H9 (cell line): ENCODE measurements at regions not wholly inside any gene's neighbourhood (a gene's known extent, or its start where the extent isn't known, plus 50 kb on each side); places are given as distances from the start of the nearest gene placed in this dataset.
A peak's percentile ranks its signal among the peaks of the same experiment; 100 is the strongest.

ENCODE experiments used
- DNase-seq: peaks from one replicate; pipeline ENCODE4 v3.0.0-alpha.2; 2017
- H2AFZ ChIP-seq: one replicate; pipeline ENCODE4 v1.6.1; 2013; ENCODE audit warnings: mild to moderate bottlenecking, low read length, control low read depth, moderate library complexity
- H2AK5ac ChIP-seq: 2 replicates; pipeline ENCODE4 v1.6.1; 2013; ENCODE audit warnings: low read length, control low read depth, mixed read lengths; ENCODE audit not compliant: insufficient read length
- H2BK120ac ChIP-seq: one replicate; pipeline ENCODE4 v1.6.1; 2013; ENCODE audit warnings: low read depth, mild to moderate bottlenecking, low read length, control low read depth, inconsistent platforms; ENCODE audit not compliant: poor library complexity, severe bottlenecking
- H2BK12ac ChIP-seq: 2 replicates; pipeline ENCODE4 v1.6.1; 2013; ENCODE audit warnings: low read length, control low read depth, mixed read lengths, low read depth; ENCODE audit not compliant: insufficient read length
- H2BK15ac ChIP-seq: 2 replicates; pipeline ENCODE4 v1.6.1; 2013; ENCODE audit warnings: low read depth, low read length, control low read depth
- H2BK20ac ChIP-seq: one replicate; pipeline ENCODE4 v1.6.1; 2013; ENCODE audit warnings: low read depth, mild to moderate bottlenecking, low read length, control low read depth, inconsistent platforms; ENCODE audit not compliant: poor library complexity, severe bottlenecking
- H2BK5ac ChIP-seq: 2 replicates; pipeline ENCODE4 v1.6.1; 2013; ENCODE audit warnings: low read length, control low read depth, mixed read lengths; ENCODE audit not compliant: insufficient read length
- H3K14ac ChIP-seq: 2 replicates; pipeline ENCODE4 v1.6.1; 2013; ENCODE audit warnings: low read length, control low read depth; ENCODE audit not compliant: insufficient read depth
- H3K18ac ChIP-seq: 2 replicates; pipeline ENCODE4 v1.6.1; 2013; ENCODE audit warnings: low read depth, mild to moderate bottlenecking, mixed read lengths, low read length, control low read depth; ENCODE audit not compliant: insufficient read length
- H3K23ac ChIP-seq: 2 replicates; pipeline ENCODE4 v1.6.1; 2013; ENCODE audit warnings: low read length, control low read depth, mixed read lengths, low read depth; ENCODE audit not compliant: insufficient read length
- H3K23me2 ChIP-seq: 2 replicates; pipeline ENCODE4 v1.6.1; 2013; ENCODE audit warnings: low read depth, mild to moderate bottlenecking, mixed read lengths, low read length, control low read depth; ENCODE audit not compliant: insufficient read length, poor library complexity, severe bottlenecking
- H3K27ac ChIP-seq: 2 replicates; pipeline ENCODE4 v1.5.1; 2013; ENCODE audit warnings: low read length, control low read depth, mixed read lengths, low read depth; ENCODE audit not compliant: insufficient read length
- H3K27me3 ChIP-seq: 2 replicates; pipeline ENCODE4 v1.6.1; 2013; ENCODE audit warnings: low read length, control low read depth, inconsistent platforms; ENCODE audit not compliant: insufficient read depth
- H3K4ac ChIP-seq: 2 replicates; pipeline ENCODE4 v1.6.1; 2013; ENCODE audit warnings: low read depth, mild to moderate bottlenecking, control low read depth, inconsistent platforms, low read length, moderate library complexity
- H3K4me1 ChIP-seq: 2 replicates; pipeline ENCODE4 v1.6.1; 2013; ENCODE audit warnings: low read length, control low read depth, inconsistent platforms; ENCODE audit not compliant: insufficient read depth
- H3K4me2 ChIP-seq: 2 replicates; pipeline ENCODE4 v1.6.1; 2013; ENCODE audit warnings: low read length, control low read depth, mixed read lengths; ENCODE audit not compliant: insufficient read length, insufficient read depth
- H3K56ac ChIP-seq: 2 replicates; pipeline ENCODE4 v1.6.1; 2013; ENCODE audit warnings: low read depth, mild to moderate bottlenecking, mixed read lengths, low read length, control low read depth; ENCODE audit not compliant: insufficient read length
- H3K79me1 ChIP-seq: 2 replicates; pipeline ENCODE4 v1.6.1; 2013; ENCODE audit warnings: low read depth, mild to moderate bottlenecking, moderate library complexity, low read length, control low read depth, inconsistent platforms; ENCODE audit not compliant: insufficient read depth, poor library complexity, severe bottlenecking
- H3K79me2 ChIP-seq: 2 replicates; pipeline ENCODE4 v1.6.1; 2013; ENCODE audit warnings: low read length, control low read depth, inconsistent platforms; ENCODE audit not compliant: insufficient read depth
- H3K9ac ChIP-seq: 2 replicates; pipeline ENCODE4 v1.6.1; 2013; ENCODE audit warnings: low read length, control low read depth, mixed read lengths; ENCODE audit not compliant: insufficient read length; ENCODE audit errors: extremely low read depth
- H3K9me3 ChIP-seq: one replicate; pipeline ENCODE4 v1.6.1; 2013; ENCODE audit warnings: low read depth, low read length, inconsistent platforms; ENCODE audit not compliant: control insufficient read depth
- H3T11ph ChIP-seq: one replicate; pipeline ENCODE4 v1.6.1; 2013; ENCODE audit warnings: mild to moderate bottlenecking, low read length, control low read depth, inconsistent platforms
- H4K20me1 ChIP-seq: one replicate; pipeline ENCODE4 v1.6.1; 2013; ENCODE audit not compliant: control insufficient read depth, insufficient read length, insufficient read depth
- H4K5ac ChIP-seq: 2 replicates; pipeline ENCODE4 v1.6.1; 2013; ENCODE audit warnings: low read depth, mild to moderate bottlenecking, mixed read lengths, low read length, control low read depth; ENCODE audit not compliant: insufficient read length
- H4K8ac ChIP-seq: replicated peaks from 2 replicates; pipeline ENCODE4 v1.6.1; 2013; ENCODE audit warnings: low read length, control low read depth, mixed read lengths, low read depth; ENCODE audit not compliant: insufficient read length
- H4K91ac ChIP-seq: 2 replicates; pipeline ENCODE4 v1.6.1; 2013; ENCODE audit warnings: low read depth, mild to moderate bottlenecking, moderate library complexity, mixed read lengths, low read length, control low read depth; ENCODE audit not compliant: insufficient read length
- H3K27ac Mint-ChIP-seq, 3 experiments: 2 replicates in 2 of 3; 3 replicates in 1 of 3; pipeline ENCODE4 v1.8.0; 2020 to 2021; ENCODE audit warnings: mixed read lengths in 3 of 3, mild to moderate bottlenecking in 1 of 3, moderate library complexity in 1 of 3
- H3K27me3 Mint-ChIP-seq: 2 replicates; pipeline ENCODE4 v1.8.0; 2021; ENCODE audit warnings: low read depth, mild to moderate bottlenecking, moderate library complexity, mixed read lengths
- H3K36me3 Mint-ChIP-seq, 3 experiments: 2 replicates in 2 of 3; 3 replicates in 1 of 3; pipeline ENCODE4 v1.8.0; 2020 to 2021; ENCODE audit warnings: low read depth in 3 of 3, mixed read lengths in 3 of 3; ENCODE audit not compliant: insufficient read depth in 1 of 3
- H3K4me1 Mint-ChIP-seq, 2 experiments: 2 replicates each; pipeline ENCODE4 v1.8.0; 2020; ENCODE audit warnings: mixed read lengths in 2 of 2
- H3K4me3 Mint-ChIP-seq, 2 experiments: 2 replicates in 1 of 2; 3 replicates in 1 of 2; pipeline ENCODE4 v1.8.0; 2020 to 2021; ENCODE audit warnings: mild to moderate bottlenecking in 2 of 2, mixed read lengths in 2 of 2, moderate library complexity in 1 of 2
- H3K9me3 Mint-ChIP-seq, 2 experiments: 2 replicates in 1 of 2; 3 replicates in 1 of 2; pipeline ENCODE4 v1.8.0; 2020; ENCODE audit warnings: mild to moderate bottlenecking in 2 of 2, mixed read lengths in 2 of 2, moderate library complexity in 1 of 2
- WGBS: extraction: QIAGEN DNeasy Blood & Tissue Kit; methylation state at CpG from one replicate; pipeline ENCODE4 v1.1.7; 2013; ENCODE audit warnings: missing lambda C conversion rate, low lambda C conversion rate, mixed read lengths; ENCODE audit not compliant: insufficient read length; ENCODE audit errors: extremely low coverage; 5-methylcytosine and 5-hydroxymethylcytosine counted together
- TF ChIP-seq, protein P1 (sequence below): fragments of 200-600 bp; sonication (generic); conservative IDR thresholded peaks from 3 replicates; pipeline ENCODE4 v1.8.0; 2021; ENCODE audit warnings: antibody characterized with exemption, mild to moderate bottlenecking

DNA sequence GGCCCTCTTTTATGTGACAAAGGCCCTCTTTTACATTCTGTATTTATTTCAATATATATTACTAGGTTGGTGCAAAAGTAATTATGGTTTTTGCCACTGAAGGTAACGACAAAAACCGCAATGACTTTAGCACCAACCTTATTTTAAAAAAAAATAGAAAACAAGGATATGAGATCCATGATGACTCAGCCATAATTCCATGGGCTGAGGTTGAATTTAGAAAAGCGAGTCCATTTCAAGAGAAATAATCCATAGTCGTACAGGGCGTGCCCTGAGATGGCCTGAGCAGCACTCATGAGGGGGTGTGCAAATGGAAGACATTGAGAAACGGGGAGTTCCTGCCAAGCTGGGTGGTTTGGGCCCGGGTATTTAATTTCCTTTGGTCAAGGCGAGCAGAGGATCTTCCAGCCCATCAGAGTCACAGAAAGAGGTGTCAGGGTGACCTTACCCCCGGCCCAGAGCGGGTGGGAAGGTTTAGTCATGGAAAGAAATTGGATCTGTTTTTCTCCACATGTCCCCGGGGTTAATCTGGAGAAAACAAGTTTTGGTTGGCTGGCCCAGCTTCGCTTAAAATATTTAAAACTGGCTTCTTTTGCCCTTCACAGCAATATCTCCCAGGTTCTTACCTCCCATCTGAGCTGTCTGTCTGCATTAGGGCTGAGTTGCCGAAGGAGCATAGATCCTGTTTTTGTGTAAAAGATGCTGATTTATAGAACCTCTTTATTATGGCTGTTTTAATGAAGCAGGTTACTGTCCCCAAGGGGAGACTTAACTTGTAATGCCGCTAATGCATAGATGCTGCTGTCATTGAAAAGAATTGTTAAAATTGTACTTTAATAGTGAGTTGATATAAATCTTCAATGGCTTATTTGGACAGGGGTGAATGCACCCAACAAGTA lies 255.6 kb downstream of the PREX1 start:
- no CpG with 5 or more reads among the region's 14 CpGs for WGBS
- DNase-seq = no peak
- Histone ChIP-seq H3K27me3 (no peaks in the 10 kb centered on the region), H4K5ac (no peak overlapping the region), H3K56ac (no peak overlapping the region), H4K20me1 (no peaks in the 10 kb centered on the region), H2BK120ac (no peak overlapping the region), H3K4me2 (no peak overlapping the region), H3K79me1 (no peaks in the 10 kb centered on the region), H3T11ph (no peak overlapping the region), H3K23me2 (no peaks in the 10 kb centered on the region), H3K14ac (no peak overlapping the region), H2BK12ac (no peak overlapping the region), H3K4ac (no peak overlapping the region), H3K23ac (no peak overlapping the region), H2BK5ac (no peak overlapping the region), H2AFZ (no peak overlapping the region), H2BK15ac (no peak overlapping the region), H3K9ac (no peak overlapping the region), H4K8ac (no peak overlapping the region), H3K18ac (peak overlapping the region; percentile 51), H4K91ac (no peak overlapping the region), H3K27ac (no peak overlapping the region), H2BK20ac (no peak overlapping the region), H3K4me1 (no peaks in the 10 kb centered on the region), H3K79me2 (no peaks in the 10 kb centered on the region), H2AK5ac (no peak overlapping the region), H3K9me3 (no peaks in the 10 kb centered on the region)
- H3K36me3 Mint-ChIP-seq = no peaks in the 10 kb centered on the region
- no peak overlapping the region for H3K4me3 Mint-ChIP-seq
- peaks cover 3 to 9% of the 10 kb centered on the region in 2 experiments; a peak in 2 of 4 replicates for H3K4me1 Mint-ChIP-seq
- no peaks in the 10 kb centered on the region for H3K9me3 Mint-ChIP-seq
- H3K27me3 Mint-ChIP-seq = no peaks in the 10 kb centered on the region; the same call in none of the 2 replicates
- peak overlapping the region in 1 of 3 experiments; percentile 91; a peak in 1 of 7 replicates for H3K27ac Mint-ChIP-seq
- TF ChIP-seq, protein P1, sequence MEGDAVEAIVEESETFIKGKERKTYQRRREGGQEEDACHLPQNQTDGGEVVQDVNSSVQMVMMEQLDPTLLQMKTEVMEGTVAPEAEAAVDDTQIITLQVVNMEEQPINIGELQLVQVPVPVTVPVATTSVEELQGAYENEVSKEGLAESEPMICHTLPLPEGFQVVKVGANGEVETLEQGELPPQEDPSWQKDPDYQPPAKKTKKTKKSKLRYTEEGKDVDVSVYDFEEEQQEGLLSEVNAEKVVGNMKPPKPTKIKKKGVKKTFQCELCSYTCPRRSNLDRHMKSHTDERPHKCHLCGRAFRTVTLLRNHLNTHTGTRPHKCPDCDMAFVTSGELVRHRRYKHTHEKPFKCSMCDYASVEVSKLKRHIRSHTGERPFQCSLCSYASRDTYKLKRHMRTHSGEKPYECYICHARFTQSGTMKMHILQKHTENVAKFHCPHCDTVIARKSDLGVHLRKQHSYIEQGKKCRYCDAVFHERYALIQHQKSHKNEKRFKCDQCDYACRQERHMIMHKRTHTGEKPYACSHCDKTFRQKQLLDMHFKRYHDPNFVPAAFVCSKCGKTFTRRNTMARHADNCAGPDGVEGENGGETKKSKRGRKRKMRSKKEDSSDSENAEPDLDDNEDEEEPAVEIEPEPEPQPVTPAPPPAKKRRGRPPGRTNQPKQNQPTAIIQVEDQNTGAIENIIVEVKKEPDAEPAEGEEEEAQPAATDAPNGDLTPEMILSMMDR = no peak
